SKM-1 (cell line): ENCODE measurements at regions not wholly inside any gene's neighbourhood (a gene's known extent, or its start where the extent isn't known, plus 50 kb on each side); places are given as distances from the start of the nearest gene placed in this dataset.
A peak's percentile ranks its signal among the peaks of the same experiment; 100 is the strongest.
"Not testable (repeated sequence)": the region's sequence is repeated elsewhere in the genome, so short reads cannot be mapped to it uniquely, and the experiment has no call there.

Source experiments
- DNase-seq: peaks from one replicate; lab custom pipeline; 2025; ENCODE audit not compliant: unreplicated experiment; lab: John Stamatoyannopoulos, UW

DNA sequence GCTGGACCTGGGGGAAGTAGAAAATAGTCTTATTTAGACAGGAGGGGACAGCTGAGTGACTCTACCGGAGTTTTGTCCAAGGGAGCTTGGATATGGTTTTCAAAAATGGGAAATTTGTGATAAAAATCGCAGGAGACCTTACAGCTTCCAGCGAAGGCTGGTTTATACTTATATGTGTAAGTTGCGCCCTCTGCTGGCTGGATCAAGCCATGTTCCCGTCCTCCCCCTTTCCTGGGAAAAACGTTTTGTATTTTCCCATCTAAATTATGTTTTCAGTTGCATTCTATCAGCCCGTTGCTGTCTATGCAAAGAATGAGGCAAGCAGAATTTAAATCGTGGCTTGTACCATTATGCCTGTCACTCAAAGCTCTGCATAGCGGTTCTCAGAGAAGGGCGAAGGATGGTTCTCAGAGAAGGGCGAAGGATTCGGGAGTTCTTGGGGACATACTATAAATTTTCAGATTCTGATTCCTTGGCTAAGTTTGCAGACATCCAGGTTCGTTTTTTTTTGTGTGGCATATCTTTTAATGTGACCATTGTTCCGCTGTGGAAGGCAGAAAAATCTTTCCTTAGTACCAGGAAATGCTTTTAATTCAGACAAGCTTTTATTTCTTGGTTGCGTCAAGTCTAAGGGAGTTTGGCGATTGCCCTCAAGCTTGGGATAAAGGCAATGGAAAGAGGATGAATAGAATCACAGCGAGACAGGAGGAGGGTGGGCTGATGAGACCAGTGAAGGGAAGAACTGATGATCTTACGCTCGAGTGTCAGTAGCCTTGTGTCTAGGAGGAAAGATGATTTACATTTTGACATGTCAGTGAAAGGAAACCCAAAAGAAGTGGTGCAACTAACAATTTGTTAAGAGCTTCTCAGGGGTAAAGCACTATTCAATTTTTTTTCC lies 128.5 kb upstream of the ARX start:
- DNase-seq, result peak; percentile 11

GRCh38 chrX:25143596-25143995 lies 127.8 kb upstream of the ARX start:
- DNase-seq, result no peak

GRCh38 chrX:25141684-25142083 lies 125.9 kb upstream of the ARX start:
- no peak for DNase-seq

GRCh38 chrX:25131055-25131454 lies 115.3 kb upstream of the ARX start:
- DNase-seq, result no peak

- no peak for DNase-seq
Measured at GRCh38 chrX:25130619-25131018, 114.9 kb upstream of the ARX start.

DNA sequence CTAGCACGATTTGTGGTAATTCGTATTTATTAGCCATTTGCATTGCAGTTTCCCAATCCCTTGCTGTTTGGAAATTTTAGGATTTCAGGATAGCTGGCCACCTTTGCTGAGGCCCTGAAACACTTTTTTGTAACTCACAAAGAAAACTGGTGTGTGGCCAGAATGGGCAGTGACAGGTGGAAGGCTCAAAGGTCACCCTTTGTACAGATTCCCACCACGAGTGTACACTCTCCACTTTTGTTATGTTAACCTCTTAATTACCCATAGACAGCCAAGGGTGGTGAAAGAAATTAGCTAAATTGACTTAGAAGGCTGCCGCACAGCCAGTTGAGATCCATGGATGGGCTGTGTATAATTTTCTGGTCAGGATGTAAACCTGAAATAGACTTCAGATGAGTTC lies 109.7 kb upstream of the ARX start:
- no peak for DNase-seq

GRCh38 chrX:25124391-25124790 lies 108.6 kb upstream of the ARX start:
- no peak for DNase-seq

DNA sequence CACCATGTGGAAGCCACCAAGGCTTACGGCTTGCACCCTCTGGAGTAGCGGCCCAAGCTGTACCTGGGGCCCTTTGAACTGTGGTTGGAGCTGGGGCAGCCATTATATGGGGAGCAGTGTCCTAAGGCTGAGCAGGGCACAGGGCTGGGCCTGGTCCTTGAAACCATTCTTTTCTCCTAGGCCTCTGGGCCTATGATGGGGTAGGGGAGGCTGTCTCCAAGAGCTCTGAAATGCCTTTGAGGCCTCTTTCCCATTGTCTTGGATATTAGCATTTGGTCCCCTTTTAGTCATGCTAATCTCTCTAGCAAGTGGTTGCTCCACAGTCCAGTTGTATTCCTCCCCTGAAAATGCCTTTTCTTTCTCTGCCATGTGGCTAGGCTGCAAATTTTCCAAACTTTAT lies 96.4 kb upstream of the ARX start:
- no peak for DNase-seq

DNA sequence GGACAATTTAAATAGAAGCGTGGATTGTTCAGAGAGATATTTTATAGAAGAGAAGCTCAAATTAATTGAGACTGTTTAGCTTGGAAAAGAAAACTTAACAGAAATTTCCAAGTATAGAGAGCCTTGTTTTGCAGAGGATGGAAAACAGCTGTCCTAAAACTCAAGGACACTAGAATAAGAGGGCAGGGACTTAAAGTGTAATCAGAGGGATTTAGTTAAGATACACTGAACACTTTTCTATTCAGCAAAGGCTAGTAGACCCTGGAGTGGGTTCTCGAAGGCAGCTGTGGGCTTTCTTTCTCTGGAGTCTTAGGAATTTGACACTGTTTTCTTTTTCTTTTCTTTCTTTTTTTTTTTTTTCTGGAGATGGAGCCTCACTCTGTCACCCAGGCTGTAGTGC lies 92.7 kb upstream of the ARX start:
- no peak for DNase-seq

- DNase-seq, result no peak
Measured at GRCh38 chrX:25105221-25105620, 89.5 kb upstream of the ARX start.

DNA sequence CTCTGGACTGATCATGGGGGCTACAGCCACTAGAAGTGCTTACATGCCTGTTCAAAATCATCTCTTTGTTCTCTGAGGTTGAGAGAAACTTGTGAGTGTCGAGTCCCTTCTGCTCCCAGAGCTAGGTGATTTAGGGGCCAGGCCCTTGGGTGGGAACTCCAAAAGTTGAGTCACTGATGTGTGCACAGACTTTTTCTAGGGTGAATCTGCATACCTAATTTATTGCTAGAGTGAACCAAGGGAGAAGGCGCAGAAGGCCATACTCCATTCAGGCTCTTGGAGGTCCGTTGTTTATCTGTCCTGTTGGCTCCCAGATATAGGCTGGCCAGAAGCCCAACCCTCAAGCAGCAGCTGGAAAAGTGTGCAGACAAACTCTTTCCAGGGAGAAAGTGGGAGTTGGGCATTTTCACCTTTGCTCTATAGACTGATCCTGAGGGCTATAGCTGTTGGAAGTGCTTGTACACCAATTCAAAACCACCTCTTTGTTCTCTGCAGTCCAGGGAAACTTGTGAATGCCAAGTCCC lies 80.8 kb upstream of the ARX start:
- DNase-seq, result no peak

- not testable (repeated sequence) for DNase-seq
Measured at GRCh38 chrX:25091152-25091551, 75.4 kb upstream of the ARX start.

DNA sequence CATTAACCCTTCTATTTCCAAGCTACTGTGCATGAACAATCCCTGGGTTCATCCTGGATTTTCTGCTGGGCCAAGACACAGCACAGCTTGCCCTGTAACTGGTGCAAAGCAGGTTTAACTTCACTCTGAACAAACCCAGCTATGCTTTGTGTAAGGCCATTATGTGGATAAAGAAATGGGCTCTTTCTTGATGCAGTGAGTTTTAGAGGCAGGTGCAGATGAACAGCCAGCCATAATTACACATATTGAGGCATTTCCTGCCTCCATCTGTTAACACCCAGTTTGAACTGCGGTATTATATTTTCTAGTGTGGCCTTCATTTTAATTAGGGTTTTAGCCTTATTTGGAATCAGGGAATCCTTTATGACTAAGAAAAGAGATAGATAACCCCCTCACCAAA lies 68.7 kb upstream of the ARX start:
- no peak for DNase-seq

DNA sequence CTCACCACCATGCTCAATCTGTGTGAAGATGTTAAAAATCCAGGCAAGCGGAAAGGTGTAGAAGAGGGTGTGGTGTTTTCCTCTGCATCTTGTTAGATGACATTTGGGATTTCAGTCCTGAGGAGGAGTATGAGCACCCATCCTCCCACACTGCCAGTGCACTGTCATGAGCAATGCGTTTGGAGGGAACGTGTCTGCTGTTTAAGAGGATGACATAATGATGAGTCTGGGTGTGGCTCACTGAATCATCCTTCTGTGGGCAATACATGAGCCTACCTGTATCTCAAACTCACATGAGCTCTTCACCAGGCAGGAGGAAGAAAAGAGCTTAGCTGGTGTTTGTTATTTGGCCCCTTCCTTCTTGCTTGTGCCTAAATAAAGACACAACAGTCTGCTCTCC lies 67.9 kb upstream of the ARX start:
- DNase-seq, result no peak

- no peak for DNase-seq
Measured at GRCh38 chrX:25079020-25079419, 63.3 kb upstream of the ARX start.

DNA sequence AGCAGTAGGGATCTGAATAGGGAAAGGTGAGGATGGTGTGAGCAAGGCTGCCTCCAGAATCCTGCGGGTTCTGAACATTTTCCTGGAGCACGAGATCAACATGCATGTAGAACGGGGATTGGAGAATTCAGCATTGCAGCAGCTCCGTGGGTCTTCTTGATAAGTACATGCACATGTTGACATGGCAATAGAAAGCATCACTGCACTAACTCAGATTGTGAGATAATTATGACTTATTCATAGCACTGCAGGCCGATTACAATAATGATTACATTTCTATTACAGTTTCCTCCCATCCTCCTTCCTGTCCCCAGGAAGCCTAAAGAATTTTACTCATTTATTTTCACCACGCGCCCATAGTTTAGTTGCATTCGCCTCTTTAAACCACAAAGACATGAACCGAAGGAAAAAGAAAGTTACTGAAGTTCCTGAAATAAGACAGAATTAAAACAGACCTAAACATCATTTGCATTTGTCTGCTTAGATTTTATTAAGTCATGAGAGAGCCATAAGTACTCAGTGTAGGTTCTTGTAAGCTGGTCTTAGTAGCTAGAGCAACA lies 61.3 kb upstream of the ARX start:
- no peak for DNase-seq

DNA sequence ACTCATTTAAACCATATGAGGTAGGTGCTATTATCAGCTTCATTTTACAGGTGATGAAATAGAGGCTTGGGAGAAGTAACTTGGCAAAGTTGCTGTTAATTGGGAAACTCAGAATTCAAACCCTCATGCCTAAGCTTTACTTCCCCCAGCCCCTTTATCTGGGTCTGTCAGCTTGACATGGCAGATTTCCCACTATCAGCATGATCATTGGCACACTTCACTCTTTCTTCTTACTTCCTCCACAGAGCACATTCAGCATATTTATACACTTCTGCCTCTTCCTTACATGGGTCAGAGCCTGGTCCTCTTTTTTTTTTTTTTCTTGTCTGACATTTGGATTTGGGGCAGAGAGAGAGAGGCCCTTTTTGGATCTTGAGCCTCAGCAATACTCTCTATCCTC lies 56.5 kb upstream of the ARX start:
- no peak for DNase-seq

- no peak for DNase-seq
Measured at GRCh38 chrX:25070038-25070437, 54.3 kb upstream of the ARX start.

DNA sequence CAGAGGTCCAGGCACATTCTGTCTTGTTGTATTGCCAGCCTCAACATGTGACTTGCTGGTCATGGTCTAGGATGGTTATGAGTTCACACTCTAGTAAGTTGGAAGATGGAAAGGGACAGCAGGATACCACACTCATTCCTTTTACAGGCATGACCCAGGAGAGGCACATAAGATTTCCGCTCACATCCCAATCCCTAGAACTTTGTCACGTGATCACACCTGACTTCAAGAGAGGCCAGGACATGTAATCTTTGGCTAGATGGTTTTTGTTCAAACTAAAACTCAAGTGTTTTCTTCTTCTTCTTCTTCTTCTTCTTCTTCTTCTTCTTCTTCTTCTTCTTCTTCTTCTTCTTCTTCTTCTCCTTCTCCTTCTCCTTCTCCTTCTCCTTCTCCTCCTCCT lies 53.4 kb upstream of the ARX start:
- no peak for DNase-seq

- no peak for DNase-seq
Measured at GRCh38 chrX:25068340-25068739, 52.6 kb upstream of the ARX start.

DNA sequence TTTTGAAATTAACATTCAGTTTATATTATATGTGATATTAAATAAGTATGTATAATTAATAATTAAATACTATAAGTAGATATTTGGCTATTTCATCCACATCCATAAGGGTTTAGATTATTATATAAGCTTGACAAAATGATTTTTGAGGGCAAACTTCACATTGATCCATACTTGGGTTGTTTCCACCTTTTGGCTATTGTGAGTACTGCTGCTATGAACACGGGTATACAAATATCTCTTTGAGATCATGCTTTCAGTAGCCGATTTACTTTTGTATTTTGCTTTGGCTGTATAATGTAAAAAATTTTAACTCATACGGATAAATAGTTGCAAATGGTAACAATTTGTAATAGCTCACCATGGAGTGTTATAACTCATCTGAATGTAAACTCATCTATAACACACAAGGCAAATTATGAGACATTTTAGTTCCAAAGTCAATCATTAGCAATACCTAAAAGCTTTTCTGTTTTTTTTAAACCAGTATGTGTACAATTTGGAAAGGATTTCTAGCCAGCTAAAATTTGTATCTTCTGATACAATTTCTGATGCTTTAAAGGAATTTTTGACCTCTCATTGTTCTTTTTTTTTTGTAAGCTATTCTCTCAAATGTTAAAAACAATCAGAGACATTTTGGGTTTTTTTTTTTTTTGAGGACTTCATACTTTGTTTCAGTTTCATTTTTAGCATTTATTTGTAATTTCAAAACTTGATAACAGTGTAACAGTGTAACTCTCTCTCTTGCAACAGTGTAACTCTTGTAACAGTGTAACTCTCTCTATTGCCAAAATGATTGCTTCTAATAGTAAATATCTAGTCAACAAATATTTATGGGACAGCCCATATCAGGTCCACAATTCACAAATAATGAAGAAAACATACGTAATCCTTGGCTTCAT lies 51.8 kb upstream of the ARX start:
- DNase-seq, result no peak

DNA sequence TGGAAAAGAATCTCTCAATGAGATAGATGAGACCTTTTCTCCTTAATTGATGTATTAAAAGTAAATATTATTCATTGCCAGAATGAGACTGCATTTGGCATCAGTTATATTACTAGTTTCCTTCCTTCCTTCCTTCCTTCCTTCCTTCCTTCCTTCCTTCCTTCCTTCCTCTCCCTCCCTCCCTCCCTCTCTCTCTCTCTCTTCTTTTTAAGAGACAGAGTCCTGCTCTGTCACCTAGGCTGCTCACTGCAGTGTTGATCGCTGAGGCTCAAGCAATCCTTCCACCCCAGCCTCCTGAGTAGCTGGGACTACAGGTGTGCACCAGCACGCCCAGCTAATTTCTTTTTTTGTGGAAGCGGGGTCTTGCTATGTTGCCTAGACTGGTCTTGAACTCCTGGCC lies 50.4 kb upstream of the ARX start:
- no peak for DNase-seq
